ENCODE measurements at regions not wholly inside any gene's neighbourhood (a gene's known extent, or its start where the extent isn't known, plus 50 kb on each side); places are given as distances from the start of the nearest gene placed in this dataset.

GRCh38 chr11:30753994-30754393 is 167.8 kb upstream of the MPPED2 start:
- Mint-ChIP-seq H3K27me3 (no peaks in the 10 kb centered on the region), H3K4me1 (no peaks in the 10 kb centered on the region), H3K9me3 (ENCODE audit: insufficient read depth) (peaks cover 2% of the 10 kb centered on the region), H3K27ac (no peak overlapping the region), H3K4me3 (no peak overlapping the region)
- no peak for ATAC-seq (ENCODE audit: low read depth)
- H3K36me3 ChIP-seq (replicated peaks in 1 of 2; ENCODE audit: control extremely low read depth in 1 of 2, control insufficient read depth in 1 of 2, extremely low read depth in 1 of 2, insufficient read depth in 2 of 2, low read length in 1 of 2), result no peaks in the 10 kb centered on the region
- H3K4me1 ChIP-seq (ENCODE audit: control insufficient read depth in 2 of 2, insufficient read depth in 2 of 2, low read length in 2 of 2), result no peaks in the 10 kb centered on the region
- POLR2A ChIA-PET, result no interaction called here
- intact Hi-C loops (cut with micrococcal nuclease), result no loop called here
- no peaks in the 10 kb centered on the region for H3K27me3 ChIP-seq (replicated peaks in 1 of 4; ENCODE audit: control extremely low read depth in 1 of 4, control insufficient read depth in 3 of 4, insufficient read depth in 4 of 4, low read length in 3 of 4)
- no peaks in the 10 kb centered on the region for H4K20me1 ChIP-seq (ENCODE audit: control insufficient read depth, insufficient read depth, low read length, poor library complexity, severe bottlenecking)
- no peaks in the 10 kb centered on the region for H3K79me2 ChIP-seq (ENCODE audit: control insufficient read depth, insufficient read depth, low read length)
- H3K9ac ChIP-seq (ENCODE audit: low read length), result no peak overlapping the region
- no peak overlapping the region for H3K4me2 ChIP-seq (replicated peaks; ENCODE audit: low read depth, low read length, poor library complexity, severe bottlenecking)
- H2AFZ ChIP-seq (ENCODE audit: insufficient read depth, low read depth, low read length, poor library complexity, severe bottlenecking), result no peak overlapping the region
- no peaks in the 10 kb centered on the region for H3K9me3 ChIP-seq (ENCODE audit: control extremely low read depth in 1 of 3, control insufficient read depth in 2 of 3, insufficient read depth in 1 of 3, low read length in 2 of 3)
- H3K4me3 ChIP-seq (ENCODE audit: control extremely low read depth in 1 of 5, extremely low read depth in 1 of 5, insufficient read depth in 1 of 5, low read depth in 2 of 5, low read length in 4 of 5), result no peak overlapping the region
- TF ChIP-seq CTCF (IDR thresholded peaks at IDR 0.05), result no peak
- TF ChIP-seq EZH2 (IDR thresholded peaks at IDR 0.05; ENCODE audit: borderline replicate concordance, insufficient read depth, low read depth, low read length, poor library complexity, severe bottlenecking), result no peak
- CTCF ChIA-PET, result no interaction called here
- no CpG with 5 or more reads among the region's 2 CpGs for WGBS (ENCODE audit: insufficient coverage)
- no peak for DNase-seq
- no peak overlapping the region for H3K27ac ChIP-seq (ENCODE audit: low read length in 2 of 2)

DNA sequence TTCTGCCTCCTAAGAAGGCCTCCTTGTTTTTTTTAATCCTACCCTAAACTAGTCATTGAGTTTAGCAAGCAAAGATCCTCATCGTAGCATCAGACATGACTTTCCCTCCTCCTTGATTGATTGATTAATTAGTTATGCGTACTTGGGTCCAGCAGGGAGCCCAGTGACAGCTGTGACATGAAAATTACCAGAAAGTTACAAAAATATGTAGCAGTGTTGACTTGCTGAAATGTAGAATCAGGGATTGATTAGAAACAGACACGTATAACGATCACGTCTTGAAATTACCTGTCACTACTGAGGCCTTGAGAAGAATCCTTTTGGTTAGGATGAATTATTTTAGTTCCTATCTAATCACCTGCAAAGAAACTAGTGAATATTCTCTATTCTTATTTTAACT is 167.4 kb upstream of the MPPED2 start:
- Histone ChIP-seq H4K20me1 (ENCODE audit: control insufficient read depth, insufficient read depth, low read length, poor library complexity, severe bottlenecking) (no peaks in the 10 kb centered on the region), H3K27ac (ENCODE audit: low read length in 2 of 2) (no peak overlapping the region), H3K4me1 (ENCODE audit: control insufficient read depth in 2 of 2, insufficient read depth in 2 of 2, low read length in 2 of 2) (no peaks in the 10 kb centered on the region), H3K9ac (ENCODE audit: low read length) (no peak overlapping the region), H3K79me2 (ENCODE audit: control insufficient read depth, insufficient read depth, low read length) (no peaks in the 10 kb centered on the region), H3K36me3 (replicated peaks in 1 of 2; ENCODE audit: control extremely low read depth in 1 of 2, control insufficient read depth in 1 of 2, extremely low read depth in 1 of 2, insufficient read depth in 2 of 2, low read length in 1 of 2) (no peaks in the 10 kb centered on the region), H3K27me3 (replicated peaks in 1 of 4; ENCODE audit: control extremely low read depth in 1 of 4, control insufficient read depth in 3 of 4, insufficient read depth in 4 of 4, low read length in 3 of 4) (no peaks in the 10 kb centered on the region), H3K4me3 (ENCODE audit: control extremely low read depth in 1 of 5, extremely low read depth in 1 of 5, insufficient read depth in 1 of 5, low read depth in 2 of 5, low read length in 4 of 5) (no peak overlapping the region), H2AFZ (ENCODE audit: insufficient read depth, low read depth, low read length, poor library complexity, severe bottlenecking) (no peak overlapping the region), H3K4me2 (replicated peaks; ENCODE audit: low read depth, low read length, poor library complexity, severe bottlenecking) (no peak overlapping the region), H3K9me3 (ENCODE audit: control extremely low read depth in 1 of 3, control insufficient read depth in 2 of 3, insufficient read depth in 1 of 3, low read length in 2 of 3) (no peaks in the 10 kb centered on the region)
- no peak for DNase-seq
- TF ChIP-seq EZH2 (IDR thresholded peaks at IDR 0.05; ENCODE audit: borderline replicate concordance, insufficient read depth, low read depth, low read length, poor library complexity, severe bottlenecking) (no peak), CTCF (IDR thresholded peaks at IDR 0.05) (no peak)
- Mint-ChIP-seq H3K9me3 (ENCODE audit: insufficient read depth) (peaks cover 2% of the 10 kb centered on the region), H3K27ac (no peak overlapping the region), H3K27me3 (no peaks in the 10 kb centered on the region), H3K4me1 (no peaks in the 10 kb centered on the region), H3K4me3 (no peak overlapping the region)
- no peak for ATAC-seq (ENCODE audit: low read depth)
- CTCF ChIA-PET, result no interaction called here
- no CpG with 5 or more reads among the region's 5 CpGs for WGBS (ENCODE audit: insufficient coverage)
- intact Hi-C loops (cut with micrococcal nuclease), result no loop called here
- POLR2A ChIA-PET, result no interaction called here
